GM18505 (cell line): ENCODE measurements at regions not wholly inside any gene's neighbourhood (a gene's known extent, or its start where the extent isn't known, plus 50 kb on each side); places are given as distances from the start of the nearest gene placed in this dataset.
"Not testable (repeated sequence)": the region's sequence is repeated elsewhere in the genome, so short reads cannot be mapped to it uniquely, and the experiment has no call there.

Experiments
- ATAC-seq: cut with Tn5 transposase; IDR thresholded peaks from one replicate; pipeline ENCODE4 v1.9.1; 2021; ENCODE audit not compliant: unreplicated experiment
- POLR2A ChIP-seq: IDR thresholded peaks from 4 replicates; pipeline ENCODE4 v1.6.1; 2011; ENCODE audit warnings: borderline replicate concordance; ENCODE audit not compliant: insufficient read depth, insufficient read length; ENCODE audit errors: extremely low read depth

- ATAC-seq: no peak
- TF ChIP-seq POLR2A: no peak
Observed at GRCh38 chr7:109545686-109546085, 976.0 kb downstream of the DNAJB9 start.

- TF ChIP-seq POLR2A: no peak
- no peak for ATAC-seq
Observed at GRCh38 chr7:109549471-109550193, 980.0 kb downstream of the DNAJB9 start.

- no peak for TF ChIP-seq POLR2A
- no peak for ATAC-seq
Observed at GRCh38 chr7:109552017-109552416, 982.3 kb downstream of the DNAJB9 start.

GRCh38 chr7:109577265-109577664, 1007.6 kb downstream of the DNAJB9 start:
- no peak for TF ChIP-seq POLR2A
- ATAC-seq: no peak

GRCh38 chr7:109579901-109580300, 1010.2 kb downstream of the DNAJB9 start:
- TF ChIP-seq POLR2A: no peak
- no peak for ATAC-seq

- no peak for TF ChIP-seq POLR2A
- no peak for ATAC-seq
Observed at GRCh38 chr7:109582211-109582610, 1012.5 kb downstream of the DNAJB9 start.

- ATAC-seq: not testable (repeated sequence)
Observed at GRCh38 chr7:109596948-109597347, 1027.3 kb downstream of the DNAJB9 start.

- ATAC-seq: no peak
- no peak for TF ChIP-seq POLR2A
Observed at GRCh38 chr7:109611656-109612055, 1042.0 kb downstream of the DNAJB9 start.

GRCh38 chr7:109616551-109617069, 1046.9 kb downstream of the DNAJB9 start:
- no peak for ATAC-seq
- TF ChIP-seq POLR2A: no peak

GRCh38 chr7:109622320-109622719, 1052.6 kb downstream of the DNAJB9 start:
- no peak for TF ChIP-seq POLR2A
- no peak for ATAC-seq

- not testable (repeated sequence) for ATAC-seq
Observed at GRCh38 chr7:109632890-109633289, 1063.2 kb downstream of the DNAJB9 start.

GRCh38 chr7:109635374-109635773, 1065.7 kb downstream of the DNAJB9 start:
- TF ChIP-seq POLR2A: no peak
- no peak for ATAC-seq

GRCh38 chr7:109637428-109637990, 1067.8 kb downstream of the DNAJB9 start:
- TF ChIP-seq POLR2A: no peak
- ATAC-seq: no peak

- ATAC-seq: no peak
- TF ChIP-seq POLR2A: no peak
Observed at GRCh38 chr7:109638321-109638720, 1068.6 kb downstream of the DNAJB9 start.

- no peak for TF ChIP-seq POLR2A
- no peak for ATAC-seq
Observed at GRCh38 chr7:109639561-109639960, 1069.9 kb downstream of the DNAJB9 start.

GRCh38 chr7:109641445-109641844, 1071.8 kb downstream of the DNAJB9 start:
- no peak for TF ChIP-seq POLR2A
- no peak for ATAC-seq
